HT-29 (cell line): ENCODE measurements at regions not wholly inside any gene's neighbourhood (a gene's known extent, or its start where the extent isn't known, plus 50 kb on each side); places are given as distances from the start of the nearest gene placed in this dataset.

Source experiments
- DNase-seq: peaks from one replicate; pipeline ENCODE4 v3.0.0-alpha.2; 2015; ENCODE audit warnings: low spot score

GRCh38 chr22:27630754-27631153 lies 170.8 kb downstream of the MN1 start:
- no peak for DNase-seq

GRCh38 chr22:27631641-27632040 lies 169.9 kb downstream of the MN1 start:
- no peak for DNase-seq

- no peak for DNase-seq
Observed at GRCh38 chr22:27632451-27633295, 168.9 kb downstream of the MN1 start.

- no peak for DNase-seq
Observed at GRCh38 chr22:27633296-27633871, 168.2 kb downstream of the MN1 start.

- DNase-seq = no peak
Observed at GRCh38 chr22:27634043-27634740, 167.4 kb downstream of the MN1 start.

- DNase-seq = no peak
Observed at GRCh38 chr22:27635435-27635834, 166.1 kb downstream of the MN1 start.

GRCh38 chr22:27635852-27636251 lies 165.7 kb downstream of the MN1 start:
- DNase-seq = no peak

GRCh38 chr22:27636716-27637508 lies 164.6 kb downstream of the MN1 start:
- DNase-seq = no peak

GRCh38 chr22:27637604-27638003 lies 164.0 kb downstream of the MN1 start:
- no peak for DNase-seq

GRCh38 chr22:27638329-27639233 lies 163.0 kb downstream of the MN1 start:
- no peak for DNase-seq

- DNase-seq = no peak
Observed at GRCh38 chr22:27639248-27640086, 162.1 kb downstream of the MN1 start.

- no peak for DNase-seq
Observed at GRCh38 chr22:27641049-27641795, 160.3 kb downstream of the MN1 start.

GRCh38 chr22:27642104-27642800 lies 159.3 kb downstream of the MN1 start:
- DNase-seq = no peak

- DNase-seq = no peak
Observed at GRCh38 chr22:27643907-27644306, 157.6 kb downstream of the MN1 start.

GRCh38 chr22:27644566-27644965 lies 157.0 kb downstream of the MN1 start:
- no peak for DNase-seq

- DNase-seq = no peak
Observed at GRCh38 chr22:27647540-27647939, 154.0 kb downstream of the MN1 start.

- DNase-seq = no peak
Observed at GRCh38 chr22:27648074-27648473, 153.5 kb downstream of the MN1 start.

- DNase-seq = no peak
Observed at GRCh38 chr22:27648853-27649252, 152.7 kb downstream of the MN1 start.

GRCh38 chr22:27650572-27650971 lies 151.0 kb downstream of the MN1 start:
- no peak for DNase-seq
